Stomach (tissue), 4 donors: ENCODE measurements at regions not wholly inside any gene's neighbourhood (a gene's known extent, or its start where the extent isn't known, plus 50 kb on each side); places are given as distances from the start of the nearest gene placed in this dataset.

ENCODE experiments used
- POLR2A ChIP-seq, 4 donors: fragments of 450-650 bp; IDR thresholded peaks; one replicate each; pipeline ENCODE4 v1.6.1; 2016; ENCODE audit warnings: antibody characterized with exemption in 4 of 4, control low read depth in 2 of 4, mild to moderate bottlenecking in 1 of 4, moderate library complexity in 1 of 4
- POLR2AphosphoS5 ChIP-seq, 3 donors: sonication (generic); formaldehyde crosslinking; IDR thresholded peaks; one replicate each; pipeline ENCODE4 v1.6.1; 2016; ENCODE audit warnings: antibody characterized with exemption in 3 of 3
- TF ChIP-seq, protein P1 (sequence below), 7 experiments: fragments of 450-650 bp in 4 of 7; fragments of 200-600 bp in 3 of 7; sonication (generic) in 3 of 7; IDR thresholded peaks; one replicate each; pipeline ENCODE4 v1.5.1; 2016 to 2019; ENCODE audit warnings: antibody characterized with exemption in 7 of 7, control low read depth in 2 of 7, mild to moderate bottlenecking in 1 of 7

DNA sequence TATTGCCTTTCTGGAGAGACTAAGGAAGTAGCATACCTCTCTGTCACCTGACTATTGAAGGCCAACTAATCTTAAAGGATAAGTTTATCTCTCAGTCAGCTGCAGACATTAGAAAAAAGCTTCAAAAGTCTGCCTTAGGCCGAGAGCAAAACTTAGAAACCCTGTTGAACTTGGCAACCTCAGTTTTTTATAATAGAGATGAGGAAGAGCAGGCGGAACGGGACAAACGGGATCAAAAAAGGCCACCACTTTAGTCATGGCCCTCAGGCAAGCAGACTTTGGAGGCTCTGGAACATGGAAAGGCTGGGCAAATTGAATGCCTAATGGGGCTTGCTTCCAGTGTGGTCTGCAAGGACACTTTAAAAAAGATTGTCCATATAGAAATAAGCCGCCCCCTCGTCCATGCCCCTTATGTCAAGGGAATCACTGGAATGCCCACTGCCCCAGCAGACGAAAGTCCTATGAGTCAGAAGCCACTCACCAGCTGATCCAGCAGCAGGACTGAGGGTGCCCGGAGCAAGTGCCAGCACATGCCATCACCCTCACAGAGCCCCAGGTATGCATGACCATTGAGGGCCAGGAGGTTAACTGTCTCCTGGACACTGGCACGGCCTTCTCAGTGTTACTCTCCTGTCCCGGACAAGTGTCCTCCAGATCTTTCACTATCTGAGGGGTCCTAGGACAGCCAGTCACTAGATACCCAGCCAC lies 61.5 kb upstream of the FAM98A start:
- TF ChIP-seq, protein P1, sequence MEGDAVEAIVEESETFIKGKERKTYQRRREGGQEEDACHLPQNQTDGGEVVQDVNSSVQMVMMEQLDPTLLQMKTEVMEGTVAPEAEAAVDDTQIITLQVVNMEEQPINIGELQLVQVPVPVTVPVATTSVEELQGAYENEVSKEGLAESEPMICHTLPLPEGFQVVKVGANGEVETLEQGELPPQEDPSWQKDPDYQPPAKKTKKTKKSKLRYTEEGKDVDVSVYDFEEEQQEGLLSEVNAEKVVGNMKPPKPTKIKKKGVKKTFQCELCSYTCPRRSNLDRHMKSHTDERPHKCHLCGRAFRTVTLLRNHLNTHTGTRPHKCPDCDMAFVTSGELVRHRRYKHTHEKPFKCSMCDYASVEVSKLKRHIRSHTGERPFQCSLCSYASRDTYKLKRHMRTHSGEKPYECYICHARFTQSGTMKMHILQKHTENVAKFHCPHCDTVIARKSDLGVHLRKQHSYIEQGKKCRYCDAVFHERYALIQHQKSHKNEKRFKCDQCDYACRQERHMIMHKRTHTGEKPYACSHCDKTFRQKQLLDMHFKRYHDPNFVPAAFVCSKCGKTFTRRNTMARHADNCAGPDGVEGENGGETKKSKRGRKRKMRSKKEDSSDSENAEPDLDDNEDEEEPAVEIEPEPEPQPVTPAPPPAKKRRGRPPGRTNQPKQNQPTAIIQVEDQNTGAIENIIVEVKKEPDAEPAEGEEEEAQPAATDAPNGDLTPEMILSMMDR (IDR thresholded peaks at IDR 0.05): no peak
- TF ChIP-seq POLR2AphosphoS5 (IDR thresholded peaks at IDR 0.05) (no peak), POLR2A (IDR thresholded peaks at IDR 0.05) (no peak)
